OCI-LY3 (cell line): ENCODE measurements at regions not wholly inside any gene's neighbourhood (a gene's known extent, or its start where the extent isn't known, plus 50 kb on each side); places are given as distances from the start of the nearest gene placed in this dataset.

Experiments
- EZH2phosphoT487 ChIP-seq: fragments of 200-600 bp; shearing (Covaris generic); IDR thresholded peaks from 2 replicates; pipeline ENCODE4 v1.6.1; 2018; ENCODE audit warnings: antibody characterized with exemption, mixed run types, low read depth
- TF ChIP-seq, protein P1 (sequence below): fragments of 200-600, 300-600 bp; sonication (generic); IDR thresholded peaks from 2 replicates; pipeline ENCODE4 v1.5.1; 2014; ENCODE audit warnings: antibody characterized with exemption, low read length, low read depth

DNA sequence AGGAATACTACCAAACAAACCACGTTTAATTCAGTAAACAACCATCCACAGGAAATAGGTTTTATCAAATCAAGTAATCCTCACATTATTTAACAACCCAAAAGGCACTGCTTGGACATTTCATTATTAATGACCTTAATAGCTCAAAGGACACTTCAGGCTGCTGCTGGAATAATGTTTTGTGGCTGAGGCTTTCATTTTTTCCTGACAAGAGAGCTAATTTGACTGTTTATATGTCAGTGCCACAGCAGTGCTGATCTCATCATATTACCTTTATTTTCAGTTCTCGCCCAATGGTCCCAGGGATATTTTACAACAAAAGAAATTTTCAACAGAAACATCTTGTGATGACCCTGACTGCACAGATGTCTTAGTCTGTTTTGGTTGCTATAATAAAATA is 589.8 kb upstream of the GRAMD2B start:
- TF ChIP-seq, protein P1, sequence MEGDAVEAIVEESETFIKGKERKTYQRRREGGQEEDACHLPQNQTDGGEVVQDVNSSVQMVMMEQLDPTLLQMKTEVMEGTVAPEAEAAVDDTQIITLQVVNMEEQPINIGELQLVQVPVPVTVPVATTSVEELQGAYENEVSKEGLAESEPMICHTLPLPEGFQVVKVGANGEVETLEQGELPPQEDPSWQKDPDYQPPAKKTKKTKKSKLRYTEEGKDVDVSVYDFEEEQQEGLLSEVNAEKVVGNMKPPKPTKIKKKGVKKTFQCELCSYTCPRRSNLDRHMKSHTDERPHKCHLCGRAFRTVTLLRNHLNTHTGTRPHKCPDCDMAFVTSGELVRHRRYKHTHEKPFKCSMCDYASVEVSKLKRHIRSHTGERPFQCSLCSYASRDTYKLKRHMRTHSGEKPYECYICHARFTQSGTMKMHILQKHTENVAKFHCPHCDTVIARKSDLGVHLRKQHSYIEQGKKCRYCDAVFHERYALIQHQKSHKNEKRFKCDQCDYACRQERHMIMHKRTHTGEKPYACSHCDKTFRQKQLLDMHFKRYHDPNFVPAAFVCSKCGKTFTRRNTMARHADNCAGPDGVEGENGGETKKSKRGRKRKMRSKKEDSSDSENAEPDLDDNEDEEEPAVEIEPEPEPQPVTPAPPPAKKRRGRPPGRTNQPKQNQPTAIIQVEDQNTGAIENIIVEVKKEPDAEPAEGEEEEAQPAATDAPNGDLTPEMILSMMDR = no peak
- no peak for TF ChIP-seq EZH2phosphoT487
